Loucy (cell line): ENCODE measurements at regions not wholly inside any gene's neighbourhood (a gene's known extent, or its start where the extent isn't known, plus 50 kb on each side); places are given as distances from the start of the nearest gene placed in this dataset.

Source experiments
- H2AFZ ChIP-seq: fragments of 200-600 bp; sonication (generic); 2 replicates; pipeline ENCODE4 v1.6.0; 2016; ENCODE audit warnings: antibody characterized with exemption, mild to moderate bottlenecking, low read length, moderate library complexity
- H3F3A ChIP-seq: fragments of 200-600 bp; 2 replicates; pipeline ENCODE4 v1.6.0; 2016; ENCODE audit warnings: antibody characterized with exemption, low read depth, mild to moderate bottlenecking
- H3K27me3 ChIP-seq: fragments of 200-600 bp; sonication (generic); 2 replicates; pipeline ENCODE4 v1.6.1; 2014; ENCODE audit warnings: low read length, mild to moderate bottlenecking; ENCODE audit not compliant: insufficient read depth, poor library complexity, severe bottlenecking
- H3K36me3 ChIP-seq: fragments of 200-600 bp; sonication (generic); 2 replicates; pipeline ENCODE4 v1.6.1; 2016; ENCODE audit warnings: low read length; ENCODE audit not compliant: insufficient read depth
- H3K4me1 ChIP-seq: fragments of 200-600 bp; sonication (generic); 2 replicates; pipeline ENCODE4 v1.5.1; 2014; ENCODE audit warnings: low read length, mild to moderate bottlenecking; ENCODE audit not compliant: insufficient read depth, poor library complexity, severe bottlenecking
- H3K4me2 ChIP-seq: fragments of 200-600 bp; sonication (generic); 2 replicates; pipeline ENCODE4 v1.6.0; 2014; ENCODE audit warnings: antibody characterized with exemption, low read length, low read depth, mild to moderate bottlenecking; ENCODE audit not compliant: poor library complexity, severe bottlenecking
- H3K4me3 ChIP-seq: fragments of 200-600 bp; sonication (generic); 2 replicates; pipeline ENCODE4 v1.5.1; 2014; ENCODE audit warnings: low read length, mild to moderate bottlenecking, mixed read lengths; ENCODE audit not compliant: poor library complexity, severe bottlenecking
- H3K79me2 ChIP-seq: fragments of 200-600 bp; sonication (generic); 2 replicates; pipeline ENCODE4 v1.6.1; 2014; ENCODE audit warnings: low read length; ENCODE audit not compliant: insufficient read depth
- H3K9ac ChIP-seq: fragments of 200-600 bp; sonication (generic); 2 replicates; pipeline ENCODE4 v1.6.0; 2014; ENCODE audit warnings: mild to moderate bottlenecking, low read depth, low read length, moderate library complexity; ENCODE audit not compliant: poor library complexity, severe bottlenecking
- H3K9me2 ChIP-seq: fragments of 200-600 bp; sonication (generic); replicated peaks from 2 replicates; pipeline ENCODE4 v1.6.1; 2016; ENCODE audit warnings: low read depth, low read length, mixed read lengths
- H3K9me3 ChIP-seq: fragments of 200-600 bp; sonication (generic); 2 replicates; pipeline ENCODE4 v1.6.1; 2014; ENCODE audit warnings: mild to moderate bottlenecking, antibody characterized with exemption, low read length, low read depth; ENCODE audit not compliant: insufficient read depth
- H4K20me1 ChIP-seq: fragments of 200-600 bp; sonication (generic); 2 replicates; pipeline ENCODE4 v1.6.0; 2014; ENCODE audit warnings: antibody characterized with exemption, low read length, mild to moderate bottlenecking; ENCODE audit not compliant: insufficient read depth, poor library complexity, severe bottlenecking
- CTCF ChIP-seq: fragments of 200-600 bp; sonication (generic); conservative IDR thresholded peaks from 2 replicates; pipeline ENCODE4 v1.5.1; 2014; ENCODE audit warnings: mild to moderate bottlenecking, antibody characterized with exemption, low read length
- EZH2phosphoT487 ChIP-seq: fragments of 200-600 bp; IDR thresholded peaks from 2 replicates; pipeline ENCODE4 v1.6.1; 2018; ENCODE audit warnings: antibody characterized with exemption, mild to moderate bottlenecking, moderate library complexity, borderline replicate concordance

GRCh38 chr15:29889542-29890329 lies 67.5 kb upstream of the TJP1 start:
- H3K9me3 ChIP-seq: no peaks in the 10 kb centered on the region
- no peak overlapping the region for H2AFZ ChIP-seq
- H3K4me1 ChIP-seq: no peaks in the 10 kb centered on the region
- no peaks in the 10 kb centered on the region for H3K79me2 ChIP-seq
- no peaks in the 10 kb centered on the region for H3K9me2 ChIP-seq
- H3K36me3 ChIP-seq: no peaks in the 10 kb centered on the region
- no peak overlapping the region for H3K4me2 ChIP-seq
- no peak overlapping the region for H3K9ac ChIP-seq
- TF ChIP-seq EZH2phosphoT487 (no peak), CTCF (no peak)
- no peak overlapping the region for H3K4me3 ChIP-seq
- H3F3A ChIP-seq: no peaks in the 10 kb centered on the region
- no peaks in the 10 kb centered on the region for H3K27me3 ChIP-seq
- no peaks in the 10 kb centered on the region for H4K20me1 ChIP-seq

GRCh38 chr15:29888646-29889045 lies 66.4 kb upstream of the TJP1 start:
- Histone ChIP-seq H3K36me3 (no peaks in the 10 kb centered on the region), H3K4me1 (no peaks in the 10 kb centered on the region), H3K9ac (no peak overlapping the region), H3K79me2 (no peaks in the 10 kb centered on the region), H2AFZ (no peak overlapping the region), H4K20me1 (no peaks in the 10 kb centered on the region), H3K27me3 (no peaks in the 10 kb centered on the region), H3K4me2 (no peak overlapping the region), H3K9me3 (no peaks in the 10 kb centered on the region), H3K4me3 (no peak overlapping the region), H3F3A (no peaks in the 10 kb centered on the region), H3K9me2 (no peaks in the 10 kb centered on the region)
- TF ChIP-seq EZH2phosphoT487 (no peak), CTCF (no peak)

- Histone ChIP-seq H4K20me1 (no peaks in the 10 kb centered on the region), H3K9me2 (no peaks in the 10 kb centered on the region), H3K4me2 (no peak overlapping the region), H3K9me3 (no peaks in the 10 kb centered on the region), H3K27me3 (no peaks in the 10 kb centered on the region), H3K4me3 (no peak overlapping the region), H2AFZ (no peak overlapping the region), H3K36me3 (no peaks in the 10 kb centered on the region), H3K4me1 (no peaks in the 10 kb centered on the region), H3F3A (no peaks in the 10 kb centered on the region), H3K9ac (no peak overlapping the region), H3K79me2 (no peaks in the 10 kb centered on the region)
- no peak for TF ChIP-seq EZH2phosphoT487
- no peak for TF ChIP-seq CTCF
Observed at GRCh38 chr15:29887721-29888120, 65.5 kb upstream of the TJP1 start.
